ENCODE measurements at regions not wholly inside any gene's neighbourhood (a gene's known extent, or its start where the extent isn't known, plus 50 kb on each side); places are given as distances from the start of the nearest gene placed in this dataset.

GRCh38 chr9:106643211-106643930, 219.6 kb upstream of the ZNF462 start:
- DNase-seq (ENCODE audit: low read depth): peak; percentile 83
- no peak for TF ChIP-seq CTCF (IDR thresholded peaks at IDR 0.05; ENCODE audit: control insufficient read depth, extremely low read depth, insufficient read depth)
- no peak overlapping the region for H3K4me3 ChIP-seq (ENCODE audit: low read depth, low read length)

GRCh38 chr9:106644661-106645060, 218.3 kb upstream of the ZNF462 start:
- DNase-seq (ENCODE audit: low read depth): no peak
- no peak overlapping the region for H3K4me3 ChIP-seq (ENCODE audit: low read depth, low read length)
- no peak for TF ChIP-seq CTCF (IDR thresholded peaks at IDR 0.05; ENCODE audit: control insufficient read depth, extremely low read depth, insufficient read depth)

GRCh38 chr9:106648799-106649198, 214.2 kb upstream of the ZNF462 start:
- peak; percentile 21 for DNase-seq (ENCODE audit: low read depth)

GRCh38 chr9:106649664-106650063, 213.3 kb upstream of the ZNF462 start:
- DNase-seq (ENCODE audit: low read depth): no peak
- TF ChIP-seq CTCF (IDR thresholded peaks at IDR 0.05; ENCODE audit: control insufficient read depth, extremely low read depth, insufficient read depth): no peak
- no peak overlapping the region for H3K4me3 ChIP-seq (ENCODE audit: low read depth, low read length)

More at GRCh38 chr9:106648799-106649198, 214.2 kb upstream of the ZNF462 start:
- TF ChIP-seq CTCF (IDR thresholded peaks at IDR 0.05; ENCODE audit: control insufficient read depth, extremely low read depth, insufficient read depth): peak; percentile 38
- H3K4me3 ChIP-seq (ENCODE audit: low read depth, low read length): no peak overlapping the region

GRCh38 chr9:106653213-106653612, 209.8 kb upstream of the ZNF462 start:
- TF ChIP-seq CTCF (IDR thresholded peaks at IDR 0.05; ENCODE audit: control insufficient read depth, extremely low read depth, insufficient read depth): no peak
- no peak overlapping the region for H3K4me3 ChIP-seq (ENCODE audit: low read depth, low read length)
- DNase-seq (ENCODE audit: low read depth): no peak

- no peak overlapping the region for H3K4me3 ChIP-seq (ENCODE audit: low read depth, low read length)
- no peak for DNase-seq (ENCODE audit: low read depth)
- TF ChIP-seq CTCF (IDR thresholded peaks at IDR 0.05; ENCODE audit: control insufficient read depth, extremely low read depth, insufficient read depth): no peak
Observed at GRCh38 chr9:106655966-106656365, 207.0 kb upstream of the ZNF462 start.

- no peak for TF ChIP-seq CTCF (IDR thresholded peaks at IDR 0.05; ENCODE audit: control insufficient read depth, extremely low read depth, insufficient read depth)
- no peak overlapping the region for H3K4me3 ChIP-seq (ENCODE audit: low read depth, low read length)
- no peak for DNase-seq (ENCODE audit: low read depth)
Observed at GRCh38 chr9:106657926-106658325, 205.0 kb upstream of the ZNF462 start.

All from LNCaP clone FGC (cell line).